ENCODE measurements at regions not wholly inside any gene's neighbourhood (a gene's known extent, or its start where the extent isn't known, plus 50 kb on each side); places are given as distances from the start of the nearest gene placed in this dataset.

- no peak overlapping the region for H4K8ac ChIP-seq (ENCODE audit: low read depth, low read length)
- no peak overlapping the region for H3K4ac ChIP-seq (ENCODE audit: low read depth, low read length)
- H3K79me2 ChIP-seq (ENCODE audit: control insufficient read depth, insufficient read depth, low read length), result no peaks in the 10 kb centered on the region
- no peak overlapping the region for H3K4me2 ChIP-seq (ENCODE audit: low read length)
- H3K27me3 ChIP-seq (ENCODE audit: insufficient read depth, low read length, poor library complexity), result no peaks in the 10 kb centered on the region
- H2AK5ac ChIP-seq (ENCODE audit: low read length), result no peak overlapping the region
- H3K79me1 ChIP-seq (ENCODE audit: low read length), result no peaks in the 10 kb centered on the region
- H3K4me1 ChIP-seq (ENCODE audit: control insufficient read depth, low read depth, low read length), result no peaks in the 10 kb centered on the region
- no peak overlapping the region for H3K23ac ChIP-seq (ENCODE audit: low read length)
- H2BK120ac ChIP-seq (ENCODE audit: low read depth, low read length), result no peak overlapping the region
- H4K5ac ChIP-seq (ENCODE audit: low read length), result no peak overlapping the region
- no peak overlapping the region for H3K18ac ChIP-seq (ENCODE audit: low read length)
- H3K27ac ChIP-seq (ENCODE audit: low read depth, low read length), result no peak overlapping the region
- no peaks in the 10 kb centered on the region for H3K36me3 ChIP-seq (ENCODE audit: control insufficient read depth, insufficient read depth, low read length)
- H3K4me3 ChIP-seq (ENCODE audit: low read length), result no peak overlapping the region
- no peak overlapping the region for H2BK5ac ChIP-seq (ENCODE audit: low read length)
- H3K9ac ChIP-seq (ENCODE audit: low read length), result no peak overlapping the region
- no peak overlapping the region for H3K56ac ChIP-seq (ENCODE audit: low read length)
- no peak overlapping the region for H2BK15ac ChIP-seq (replicated peaks; ENCODE audit: low read depth)
- WGBS (ENCODE audit: extremely low coverage, insufficient coverage, low lambda C conversion rate), result no CpG with 5 or more reads among the region's 4 CpGs
- no peak for DNase-seq
Measured at GRCh38 chr2:236981701-236982485, 103.8 kb upstream of the COPS8 start.

- Histone ChIP-seq H3K23ac (ENCODE audit: low read length) (no peak overlapping the region), H3K56ac (ENCODE audit: low read length) (no peak overlapping the region), H2AK5ac (ENCODE audit: low read length) (no peak overlapping the region), H3K4me3 (ENCODE audit: low read length) (no peak overlapping the region), H3K4me2 (ENCODE audit: low read length) (no peak overlapping the region), H3K9ac (ENCODE audit: low read length) (no peak overlapping the region), H4K5ac (ENCODE audit: low read length) (no peak overlapping the region), H3K4ac (ENCODE audit: low read depth, low read length) (no peak overlapping the region), H2BK5ac (ENCODE audit: low read length) (no peak overlapping the region), H2BK15ac (replicated peaks; ENCODE audit: low read depth) (no peak overlapping the region), H3K27ac (ENCODE audit: low read depth, low read length) (no peak overlapping the region), H3K36me3 (ENCODE audit: control insufficient read depth, insufficient read depth, low read length) (no peaks in the 10 kb centered on the region), H2BK120ac (ENCODE audit: low read depth, low read length) (no peak overlapping the region), H3K27me3 (ENCODE audit: insufficient read depth, low read length, poor library complexity) (no peaks in the 10 kb centered on the region), H3K4me1 (ENCODE audit: control insufficient read depth, low read depth, low read length) (no peaks in the 10 kb centered on the region), H3K18ac (ENCODE audit: low read length) (no peak overlapping the region), H3K79me1 (ENCODE audit: low read length) (no peaks in the 10 kb centered on the region), H3K79me2 (ENCODE audit: control insufficient read depth, insufficient read depth, low read length) (no peaks in the 10 kb centered on the region), H4K8ac (ENCODE audit: low read depth, low read length) (no peak overlapping the region)
- WGBS (ENCODE audit: extremely low coverage, insufficient coverage, low lambda C conversion rate), result no CpG with 5 or more reads among the region's 3 CpGs
- no peak for DNase-seq
Measured at GRCh38 chr2:236982693-236983455, 102.8 kb upstream of the COPS8 start.

GRCh38 chr2:236984046-236984445, 101.6 kb upstream of the COPS8 start:
- no peak overlapping the region for H4K5ac ChIP-seq (ENCODE audit: low read length)
- H3K79me1 ChIP-seq (ENCODE audit: low read length), result no peaks in the 10 kb centered on the region
- no peak overlapping the region for H3K56ac ChIP-seq (ENCODE audit: low read length)
- H3K4ac ChIP-seq (ENCODE audit: low read depth, low read length), result no peak overlapping the region
- H2BK120ac ChIP-seq (ENCODE audit: low read depth, low read length), result no peak overlapping the region
- no peak overlapping the region for H2AK5ac ChIP-seq (ENCODE audit: low read length)
- no peak overlapping the region for H3K4me3 ChIP-seq (ENCODE audit: low read length)
- H3K36me3 ChIP-seq (ENCODE audit: control insufficient read depth, insufficient read depth, low read length), result no peaks in the 10 kb centered on the region
- no peak overlapping the region for H3K4me2 ChIP-seq (ENCODE audit: low read length)
- H2BK5ac ChIP-seq (ENCODE audit: low read length), result no peak overlapping the region
- H3K27ac ChIP-seq (ENCODE audit: low read depth, low read length), result no peak overlapping the region
- H3K18ac ChIP-seq (ENCODE audit: low read length), result no peak overlapping the region
- DNase-seq, result no peak
- H2BK15ac ChIP-seq (replicated peaks; ENCODE audit: low read depth), result no peak overlapping the region
- H3K79me2 ChIP-seq (ENCODE audit: control insufficient read depth, insufficient read depth, low read length), result no peaks in the 10 kb centered on the region
- no peak overlapping the region for H3K9ac ChIP-seq (ENCODE audit: low read length)
- H3K27me3 ChIP-seq (ENCODE audit: insufficient read depth, low read length, poor library complexity), result no peaks in the 10 kb centered on the region
- H3K4me1 ChIP-seq (ENCODE audit: control insufficient read depth, low read depth, low read length), result no peaks in the 10 kb centered on the region
- no peak overlapping the region for H3K23ac ChIP-seq (ENCODE audit: low read length)
- no CpG with 5 or more reads among the region's 1 CpG for WGBS (ENCODE audit: extremely low coverage, insufficient coverage, low lambda C conversion rate)
- no peak overlapping the region for H4K8ac ChIP-seq (ENCODE audit: low read depth, low read length)

- H4K5ac ChIP-seq (ENCODE audit: low read length), result no peak overlapping the region
- H3K4me3 ChIP-seq (ENCODE audit: low read length), result no peak overlapping the region
- no peaks in the 10 kb centered on the region for H3K27me3 ChIP-seq (ENCODE audit: insufficient read depth, low read length, poor library complexity)
- H3K79me1 ChIP-seq (ENCODE audit: low read length), result no peaks in the 10 kb centered on the region
- H3K36me3 ChIP-seq (ENCODE audit: control insufficient read depth, insufficient read depth, low read length), result no peaks in the 10 kb centered on the region
- no peak overlapping the region for H3K4ac ChIP-seq (ENCODE audit: low read depth, low read length)
- no CpG with 5 or more reads among the region's 7 CpGs for WGBS (ENCODE audit: extremely low coverage, insufficient coverage, low lambda C conversion rate)
- H2AK5ac ChIP-seq (ENCODE audit: low read length), result no peak overlapping the region
- H3K4me1 ChIP-seq (ENCODE audit: control insufficient read depth, low read depth, low read length), result no peaks in the 10 kb centered on the region
- no peak overlapping the region for H2BK15ac ChIP-seq (replicated peaks; ENCODE audit: low read depth)
- H3K4me2 ChIP-seq (ENCODE audit: low read length), result no peak overlapping the region
- H3K56ac ChIP-seq (ENCODE audit: low read length), result no peak overlapping the region
- no peak overlapping the region for H3K9ac ChIP-seq (ENCODE audit: low read length)
- H2BK5ac ChIP-seq (ENCODE audit: low read length), result no peak overlapping the region
- no peak overlapping the region for H2BK120ac ChIP-seq (ENCODE audit: low read depth, low read length)
- no peak for DNase-seq
- no peak overlapping the region for H4K8ac ChIP-seq (ENCODE audit: low read depth, low read length)
- no peak overlapping the region for H3K23ac ChIP-seq (ENCODE audit: low read length)
- H3K27ac ChIP-seq (ENCODE audit: low read depth, low read length), result no peak overlapping the region
- no peak overlapping the region for H3K18ac ChIP-seq (ENCODE audit: low read length)
- no peaks in the 10 kb centered on the region for H3K79me2 ChIP-seq (ENCODE audit: control insufficient read depth, insufficient read depth, low read length)
Measured at GRCh38 chr2:236985761-236986339, 99.8 kb upstream of the COPS8 start.

- H3K9ac ChIP-seq (ENCODE audit: low read length), result no peak overlapping the region
- no CpG with 5 or more reads among the region's 10 CpGs for WGBS (ENCODE audit: extremely low coverage, insufficient coverage, low lambda C conversion rate)
- H3K79me1 ChIP-seq (ENCODE audit: low read length), result no peaks in the 10 kb centered on the region
- no peaks in the 10 kb centered on the region for H3K27me3 ChIP-seq (ENCODE audit: insufficient read depth, low read length, poor library complexity)
- H3K4me1 ChIP-seq (ENCODE audit: control insufficient read depth, low read depth, low read length), result no peaks in the 10 kb centered on the region
- H3K18ac ChIP-seq (ENCODE audit: low read length), result no peak overlapping the region
- no peak overlapping the region for H2BK5ac ChIP-seq (ENCODE audit: low read length)
- H3K23ac ChIP-seq (ENCODE audit: low read length), result no peak overlapping the region
- H2BK15ac ChIP-seq (replicated peaks; ENCODE audit: low read depth), result no peak overlapping the region
- no peak overlapping the region for H2BK120ac ChIP-seq (ENCODE audit: low read depth, low read length)
- H2AK5ac ChIP-seq (ENCODE audit: low read length), result no peak overlapping the region
- H3K36me3 ChIP-seq (ENCODE audit: control insufficient read depth, insufficient read depth, low read length), result no peaks in the 10 kb centered on the region
- H3K27ac ChIP-seq (ENCODE audit: low read depth, low read length), result no peak overlapping the region
- DNase-seq, result no peak
- no peak overlapping the region for H3K4me3 ChIP-seq (ENCODE audit: low read length)
- H3K4ac ChIP-seq (ENCODE audit: low read depth, low read length), result no peak overlapping the region
- no peak overlapping the region for H3K56ac ChIP-seq (ENCODE audit: low read length)
- H3K79me2 ChIP-seq (ENCODE audit: control insufficient read depth, insufficient read depth, low read length), result no peaks in the 10 kb centered on the region
- no peak overlapping the region for H4K8ac ChIP-seq (ENCODE audit: low read depth, low read length)
- H4K5ac ChIP-seq (ENCODE audit: low read length), result no peak overlapping the region
- no peak overlapping the region for H3K4me2 ChIP-seq (ENCODE audit: low read length)
Measured at GRCh38 chr2:236986524-236987330, 99.0 kb upstream of the COPS8 start.

Data from mesendoderm (in vitro differentiated cells).